ENCODE measurements at regions not wholly inside any gene's neighbourhood (a gene's known extent, or its start where the extent isn't known, plus 50 kb on each side); places are given as distances from the start of the nearest gene placed in this dataset.

GRCh38 chr21:39115576-39116235 lies 67.5 kb downstream of the PSMG1 start:
- intact Hi-C loops (cut with DNase I): no loop called here
- H3K4me1 ChIP-seq: peaks cover 0 to 5% of the 10 kb centered on the region in 2 donors
- no peaks in the 10 kb centered on the region for H3K9me3 ChIP-seq
- no peak for TF ChIP-seq POLR2A (IDR thresholded peaks at IDR 0.05)
- TF ChIP-seq, protein P1, sequence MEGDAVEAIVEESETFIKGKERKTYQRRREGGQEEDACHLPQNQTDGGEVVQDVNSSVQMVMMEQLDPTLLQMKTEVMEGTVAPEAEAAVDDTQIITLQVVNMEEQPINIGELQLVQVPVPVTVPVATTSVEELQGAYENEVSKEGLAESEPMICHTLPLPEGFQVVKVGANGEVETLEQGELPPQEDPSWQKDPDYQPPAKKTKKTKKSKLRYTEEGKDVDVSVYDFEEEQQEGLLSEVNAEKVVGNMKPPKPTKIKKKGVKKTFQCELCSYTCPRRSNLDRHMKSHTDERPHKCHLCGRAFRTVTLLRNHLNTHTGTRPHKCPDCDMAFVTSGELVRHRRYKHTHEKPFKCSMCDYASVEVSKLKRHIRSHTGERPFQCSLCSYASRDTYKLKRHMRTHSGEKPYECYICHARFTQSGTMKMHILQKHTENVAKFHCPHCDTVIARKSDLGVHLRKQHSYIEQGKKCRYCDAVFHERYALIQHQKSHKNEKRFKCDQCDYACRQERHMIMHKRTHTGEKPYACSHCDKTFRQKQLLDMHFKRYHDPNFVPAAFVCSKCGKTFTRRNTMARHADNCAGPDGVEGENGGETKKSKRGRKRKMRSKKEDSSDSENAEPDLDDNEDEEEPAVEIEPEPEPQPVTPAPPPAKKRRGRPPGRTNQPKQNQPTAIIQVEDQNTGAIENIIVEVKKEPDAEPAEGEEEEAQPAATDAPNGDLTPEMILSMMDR (IDR thresholded peaks at IDR 0.05): no peak
- no peaks in the 10 kb centered on the region for H3K27me3 ChIP-seq
- 89 to 96% methylated on average over 7 to 10 of the region's 10 CpGs for WGBS, 2 donors
- no peaks in the 10 kb centered on the region for H3K36me3 ChIP-seq
- DNase-seq: no peak
- no peak overlapping the region for H3K4me3 ChIP-seq (replicated peaks in 1 of 3)
- H3K27ac ChIP-seq: no peak overlapping the region

- no peaks in the 10 kb centered on the region for H3K9me3 ChIP-seq
- H3K27ac ChIP-seq: no peak overlapping the region
- no peaks in the 10 kb centered on the region for H3K27me3 ChIP-seq
- DNase-seq: no peak
- H3K36me3 ChIP-seq: no peaks in the 10 kb centered on the region
- no peak overlapping the region for H3K4me3 ChIP-seq (replicated peaks in 1 of 3)
- 83 to 85% methylated on average over 7 to 9 of the region's 11 CpGs for WGBS, 2 donors
- intact Hi-C loops (cut with DNase I): no loop called here
- no peak for TF ChIP-seq POLR2A (IDR thresholded peaks at IDR 0.05)
- TF ChIP-seq, protein P1 (IDR thresholded peaks at IDR 0.05): no peak
- H3K4me1 ChIP-seq: peaks cover 0 to 12% of the 10 kb centered on the region in 2 donors
Measured at GRCh38 chr21:39114871-39115575, 68.2 kb downstream of the PSMG1 start.

- DNase-seq: no peak
- no peak overlapping the region for H3K27ac ChIP-seq
- no peaks in the 10 kb centered on the region for H3K9me3 ChIP-seq
- intact Hi-C loops (cut with DNase I): no loop called here
- peaks cover 0 to 8% of the 10 kb centered on the region in 2 donors for H3K4me1 ChIP-seq
- no peak for TF ChIP-seq POLR2A (IDR thresholded peaks at IDR 0.05)
- TF ChIP-seq, protein P1 (IDR thresholded peaks at IDR 0.05): no peak
- no peaks in the 10 kb centered on the region for H3K27me3 ChIP-seq
- H3K4me3 ChIP-seq (replicated peaks in 1 of 3): no peak overlapping the region
- 72 to 74% methylated on average over 6 of the region's 6 CpGs for WGBS, 2 donors
- no peaks in the 10 kb centered on the region for H3K36me3 ChIP-seq
Measured at GRCh38 chr21:39111931-39112550, 71.2 kb downstream of the PSMG1 start.

GRCh38 chr21:39110431-39110830 lies 72.8 kb downstream of the PSMG1 start:
- TF ChIP-seq, protein P1 (IDR thresholded peaks at IDR 0.05): no peak
- no peak for TF ChIP-seq POLR2A (IDR thresholded peaks at IDR 0.05)
- peaks cover 0 to 8% of the 10 kb centered on the region in 2 donors for H3K4me1 ChIP-seq
- no peaks in the 10 kb centered on the region for H3K36me3 ChIP-seq
- DNase-seq: no peak
- H3K27me3 ChIP-seq: no peaks in the 10 kb centered on the region
- H3K9me3 ChIP-seq: no peaks in the 10 kb centered on the region
- intact Hi-C loops (cut with DNase I): no loop called here
- WGBS, 2 donors: 49 to 54% methylated on average over 4 of the region's 4 CpGs
- H3K4me3 ChIP-seq (replicated peaks in 1 of 3): no peak overlapping the region
- H3K27ac ChIP-seq: no peak overlapping the region
